ENCODE measurements at regions not wholly inside any gene's neighbourhood (a gene's known extent, or its start where the extent isn't known, plus 50 kb on each side); places are given as distances from the start of the nearest gene placed in this dataset.

GRCh38 chr12:107544937-107545336 is 140.7 kb upstream of the PWP1 start:
- no peak for TF ChIP-seq CTCF (IDR thresholded peaks at IDR 0.05)
- H3K27ac ChIP-seq, result no peak overlapping the region
- H3K4me3 ChIP-seq, result no peak overlapping the region
- no peak for DNase-seq (ENCODE audit: low spot score)

DNA sequence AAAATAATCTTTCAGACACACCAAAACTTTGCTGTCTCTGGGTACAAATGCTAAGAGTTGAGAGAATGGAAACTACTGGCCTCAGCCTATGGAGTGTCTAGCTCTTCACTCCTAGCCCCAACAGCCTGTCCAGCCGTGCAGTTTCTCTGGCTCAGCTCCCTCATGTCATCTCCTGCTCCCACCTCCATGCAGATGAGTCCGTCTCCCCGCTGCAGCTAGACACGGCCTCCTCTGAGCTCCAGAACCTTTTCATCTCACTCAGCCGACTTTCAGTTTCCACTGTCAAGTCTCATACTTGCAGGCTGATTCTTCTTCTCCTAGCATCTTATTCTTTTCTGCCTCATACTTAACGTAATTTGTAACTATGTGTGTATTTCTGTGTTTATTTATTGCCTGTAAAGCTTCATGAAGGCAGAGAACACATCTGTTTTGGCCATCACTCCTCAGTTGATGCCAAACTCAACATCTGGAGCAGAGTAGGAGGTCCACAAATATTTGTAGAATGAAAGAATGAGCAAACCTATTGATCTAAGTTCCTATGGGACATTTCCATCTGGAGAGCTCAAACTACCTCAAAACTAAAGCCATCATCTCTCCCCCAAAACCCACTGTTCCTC is 139.8 kb upstream of the PWP1 start:
- TF ChIP-seq CTCF (IDR thresholded peaks at IDR 0.05), result no peak
- H3K4me3 ChIP-seq, result no peak overlapping the region
- no peak for DNase-seq (ENCODE audit: low spot score)
- no peak overlapping the region for H3K27ac ChIP-seq

DNA sequence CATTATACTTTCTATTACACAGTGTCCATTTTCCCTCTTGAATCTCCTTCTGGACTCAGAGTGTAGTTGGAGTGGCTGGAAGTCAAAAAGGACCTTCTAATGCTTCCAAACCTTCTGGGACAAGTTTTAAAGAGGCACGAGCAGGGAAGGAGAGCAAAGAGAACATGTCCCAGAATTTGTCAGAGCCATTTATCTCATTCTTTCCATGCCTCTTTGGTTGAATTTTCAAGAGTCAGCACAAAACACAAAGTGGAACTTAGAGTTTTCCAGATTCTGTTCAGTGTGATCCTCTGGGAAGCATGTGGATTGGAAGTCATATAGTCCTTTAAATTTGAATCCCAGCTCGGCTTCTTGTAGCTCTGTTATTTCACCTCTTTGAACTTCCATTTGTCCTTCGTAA is 138.2 kb upstream of the PWP1 start:
- no peak for DNase-seq (ENCODE audit: low spot score)
- no peak for TF ChIP-seq CTCF (IDR thresholded peaks at IDR 0.05)
- H3K27ac ChIP-seq, result no peak overlapping the region
- no peak overlapping the region for H3K4me3 ChIP-seq

DNA sequence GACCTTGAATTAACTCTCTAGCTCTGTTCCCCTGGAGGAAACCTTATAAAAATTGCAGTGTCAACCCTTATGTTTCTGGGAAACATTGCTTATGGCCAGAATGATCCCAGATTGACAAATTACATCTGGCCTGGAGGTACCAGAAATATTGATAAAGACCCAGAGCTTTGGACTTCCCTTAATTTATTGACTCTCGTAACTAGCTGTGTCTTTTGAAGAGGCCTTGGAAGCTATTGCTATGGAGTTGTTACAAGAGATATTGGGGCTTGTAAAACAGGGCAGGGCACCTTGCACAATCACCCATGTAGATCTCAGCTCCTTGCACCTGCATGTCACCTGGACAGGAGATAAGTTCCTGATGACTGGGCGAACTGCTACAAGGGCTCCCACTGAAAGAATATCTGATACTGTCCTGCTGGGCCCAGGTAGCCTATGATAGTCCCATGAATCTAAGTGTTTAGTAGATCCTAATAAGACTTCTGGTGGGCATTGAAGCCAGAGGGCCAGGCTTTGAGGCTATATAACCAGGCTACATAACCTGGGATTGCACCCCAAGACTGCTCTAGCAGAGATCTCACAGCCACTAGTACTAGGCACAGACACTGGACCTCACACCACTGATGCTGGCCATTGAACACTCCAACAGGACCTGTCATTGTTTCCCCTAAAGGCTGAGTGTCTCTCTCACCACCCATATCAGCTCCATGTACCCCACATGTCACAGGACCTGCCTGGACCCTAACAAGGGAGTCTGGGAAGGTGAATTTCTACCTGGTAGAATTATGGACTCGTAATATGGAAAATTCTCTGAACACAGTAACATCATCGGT is 135.7 kb upstream of the PWP1 start:
- no peak overlapping the region for H3K4me3 ChIP-seq
- DNase-seq (ENCODE audit: low spot score), result no peak
- H3K27ac ChIP-seq, result no peak overlapping the region
- no peak for TF ChIP-seq CTCF (IDR thresholded peaks at IDR 0.05)

DNA sequence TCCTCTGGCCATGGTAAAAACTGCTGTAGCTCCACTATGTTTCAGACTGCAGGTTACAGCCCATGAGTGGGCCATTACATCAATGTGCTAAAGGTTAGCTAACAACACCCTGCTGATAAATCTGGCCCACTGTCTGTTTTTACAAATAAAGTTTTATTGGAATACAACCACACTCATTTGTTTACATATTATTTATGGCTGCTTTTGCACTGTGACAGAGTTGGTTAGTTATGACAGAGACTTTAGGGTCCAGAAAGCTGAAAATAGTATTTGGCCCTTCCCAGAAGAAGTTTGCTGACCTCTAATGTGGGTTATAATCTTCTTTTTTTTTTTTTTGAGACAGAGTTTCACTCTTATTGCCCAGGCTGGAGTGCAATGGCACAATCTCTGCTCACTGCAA is 134.2 kb upstream of the PWP1 start:
- no peak for TF ChIP-seq CTCF (IDR thresholded peaks at IDR 0.05)
- no peak overlapping the region for H3K4me3 ChIP-seq
- DNase-seq (ENCODE audit: low spot score), result no peak
- H3K27ac ChIP-seq, result no peak overlapping the region

- no peak for TF ChIP-seq CTCF (IDR thresholded peaks at IDR 0.05)
These were observed 133.3 kb upstream of the PWP1 start for GRCh38 chr12:107552263-107552662.

More at GRCh38 chr12:107552263-107552662, 133.3 kb upstream of the PWP1 start:
- Histone ChIP-seq H3K27ac (no peak overlapping the region), H3K4me3 (no peak overlapping the region)
- DNase-seq (ENCODE audit: low spot score), result no peak
